MM.1S (cell line): ENCODE measurements at regions not wholly inside any gene's neighbourhood (a gene's known extent, or its start where the extent isn't known, plus 50 kb on each side); places are given as distances from the start of the nearest gene placed in this dataset.

Source experiments
- CTCF ChIP-seq: fragments of 300-600 bp; sonication (generic); IDR thresholded peaks from 2 replicates; pipeline ENCODE4 v1.5.1; 2016; ENCODE audit warnings: antibody characterized with exemption, low read length, mixed read lengths
- EZH2 ChIP-seq: fragments of 300-600 bp; sonication (generic); optimal IDR thresholded peaks from 2 replicates; pipeline ENCODE3; 2017; ENCODE audit warnings: low read depth, mild to moderate bottlenecking, antibody characterized with exemption, low read length, mixed read lengths
- EZH2phosphoT487 ChIP-seq: fragments of 300-600 bp; sonication (generic); IDR thresholded peaks from 2 replicates; pipeline ENCODE4 v1.6.1; 2018; ENCODE audit warnings: antibody characterized with exemption, low read length

- TF ChIP-seq CTCF, result no peak
- TF ChIP-seq EZH2, result no peak
- TF ChIP-seq EZH2phosphoT487, result no peak
Measured at GRCh38 chr4:57631147-57631546, 521.0 kb upstream of the IGFBP7 start.
